NCI-H446 treated with DMSO at 0.1 percent for 48 hours (cell line): ENCODE measurements at regions not wholly inside any gene's neighbourhood (a gene's known extent, or its start where the extent isn't known, plus 50 kb on each side); places are given as distances from the start of the nearest gene placed in this dataset.
"Not testable (repeated sequence)": the region's sequence is repeated elsewhere in the genome, so short reads cannot be mapped to it uniquely, and the experiment has no call there.

Source experiments
- DNase-seq: peaks from one replicate; lab custom pipeline; 2025; lab: John Stamatoyannopoulos, UW

DNA sequence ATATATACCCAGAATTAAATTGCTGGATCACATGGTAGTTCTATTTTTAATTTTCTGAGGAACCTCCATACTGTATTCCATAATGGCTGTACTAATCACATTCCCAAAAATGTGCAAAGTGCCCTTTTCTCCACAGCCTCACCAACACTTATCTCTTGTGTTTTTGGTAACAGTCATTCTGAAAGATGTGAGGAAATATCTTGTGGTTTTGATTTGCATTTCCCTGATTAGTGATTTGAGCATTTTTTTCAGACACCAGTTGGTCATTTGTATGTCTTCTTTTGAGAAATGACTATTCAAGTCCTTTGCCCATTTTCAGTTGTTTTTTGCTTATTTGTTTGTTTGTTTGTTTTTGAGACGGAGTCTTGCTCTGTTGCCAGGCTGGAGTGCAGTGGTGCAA lies 98.1 kb upstream of the SIMC1 start:
- not testable (repeated sequence) for DNase-seq

GRCh38 chr5:176144508-176144907 lies 93.7 kb upstream of the SIMC1 start:
- no peak for DNase-seq

DNA sequence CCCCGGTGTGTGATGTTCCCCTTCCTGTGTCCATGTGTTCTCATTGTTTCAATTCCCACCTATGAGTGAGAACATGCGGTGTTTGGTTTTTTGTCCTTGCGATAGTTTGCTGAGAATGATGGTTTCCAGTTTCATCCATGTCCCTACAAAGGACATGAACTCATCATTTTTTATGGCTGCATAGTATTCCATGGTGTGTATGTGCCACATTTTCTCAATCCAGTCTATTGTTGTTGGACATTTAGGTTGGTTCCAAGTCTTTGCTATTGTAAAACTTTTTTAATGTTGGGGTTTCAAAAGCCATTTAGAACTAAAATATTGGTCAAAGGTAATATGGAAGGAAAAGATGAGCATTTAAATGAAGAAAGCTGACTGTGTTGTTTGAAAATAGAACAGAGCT lies 88.3 kb upstream of the SIMC1 start:
- not testable (repeated sequence) for DNase-seq

GRCh38 chr5:176151281-176151680 lies 86.9 kb upstream of the SIMC1 start:
- no peak for DNase-seq

- DNase-seq, result no peak
Observed at GRCh38 chr5:176152191-176152929, 85.9 kb upstream of the SIMC1 start.

DNA sequence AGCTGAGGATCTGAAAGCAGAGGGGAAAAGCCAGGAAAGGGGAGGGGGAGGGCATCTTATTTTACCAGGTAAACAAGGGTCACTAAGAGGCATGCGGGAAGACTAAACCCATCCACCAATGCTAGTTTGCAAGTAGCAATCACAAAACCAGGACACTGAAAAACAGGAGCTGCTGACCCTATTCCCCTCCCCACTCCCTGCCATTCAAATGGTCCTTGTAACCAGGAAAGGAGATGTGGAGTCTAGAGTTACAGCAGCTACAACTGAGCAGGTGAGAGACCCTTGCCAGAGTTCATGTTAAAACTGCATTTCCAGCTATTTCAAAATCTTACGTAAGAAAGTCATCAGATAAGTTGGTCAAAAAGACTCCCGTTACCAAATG lies 85.3 kb upstream of the SIMC1 start:
- no peak for DNase-seq

DNA sequence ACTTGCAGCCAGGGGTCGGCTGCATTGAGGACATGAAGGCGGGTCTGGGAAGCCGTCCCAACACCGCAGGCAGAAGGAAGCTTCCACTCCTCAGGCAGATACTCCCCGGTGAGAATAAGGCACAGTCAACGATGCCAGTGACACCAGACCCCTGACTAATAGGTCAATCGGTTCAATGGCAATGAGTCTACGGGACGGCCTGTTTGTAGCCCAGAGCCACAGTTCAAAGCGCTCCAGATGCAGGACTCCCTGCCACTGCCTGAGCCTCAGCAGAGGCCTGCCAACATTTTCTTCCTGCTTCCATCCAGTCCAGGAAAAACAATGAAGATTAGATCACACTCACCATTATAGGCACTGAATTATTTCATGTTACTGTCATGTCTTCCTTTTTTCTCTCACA lies 84.5 kb upstream of the SIMC1 start:
- DNase-seq, result no peak

- no peak for DNase-seq
Observed at GRCh38 chr5:176154821-176155220, 83.4 kb upstream of the SIMC1 start.

- DNase-seq, result no peak
Observed at GRCh38 chr5:176155922-176156359, 82.3 kb upstream of the SIMC1 start.

DNA sequence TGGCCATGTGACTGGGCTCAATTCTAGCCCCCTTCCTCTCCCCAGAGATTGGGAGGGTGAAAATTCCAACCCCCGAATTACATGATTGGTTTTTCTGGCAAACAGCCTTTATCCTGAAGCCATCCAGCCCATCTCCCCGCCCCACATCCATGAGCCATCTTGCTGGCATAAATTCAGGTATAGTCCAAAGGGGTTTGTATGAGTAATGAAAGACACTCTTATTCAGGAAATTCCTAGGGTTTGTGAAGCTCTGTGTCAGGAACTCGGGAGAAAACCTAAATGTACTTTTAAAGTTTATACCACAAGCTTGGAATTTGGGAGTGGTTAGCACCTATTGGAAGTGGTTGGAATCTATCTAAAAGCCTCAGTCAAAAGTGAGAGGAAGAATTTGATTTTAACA lies 80.6 kb upstream of the SIMC1 start:
- DNase-seq, result no peak

DNA sequence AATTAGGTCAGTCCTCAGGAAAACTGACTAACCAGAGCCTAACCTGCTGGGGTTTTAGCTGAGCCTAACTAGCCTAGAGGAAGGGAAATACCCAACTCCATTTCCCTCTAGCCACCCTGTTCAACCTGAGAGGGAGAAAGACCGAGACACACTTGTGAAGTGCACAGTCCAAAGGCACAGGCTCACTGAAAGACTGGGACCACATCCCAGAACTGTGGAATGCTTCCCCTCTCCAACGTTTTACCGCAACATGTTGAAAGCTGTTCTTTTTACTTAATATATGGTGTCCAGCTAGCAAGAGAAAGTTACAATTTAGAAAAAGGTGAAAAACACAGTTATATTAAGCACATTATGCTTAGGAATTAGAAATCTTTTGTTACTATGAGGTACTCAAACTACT lies 76.8 kb upstream of the SIMC1 start:
- DNase-seq, result no peak

GRCh38 chr5:176162198-176162597 lies 76.0 kb upstream of the SIMC1 start:
- peak; percentile 69 for DNase-seq

DNA sequence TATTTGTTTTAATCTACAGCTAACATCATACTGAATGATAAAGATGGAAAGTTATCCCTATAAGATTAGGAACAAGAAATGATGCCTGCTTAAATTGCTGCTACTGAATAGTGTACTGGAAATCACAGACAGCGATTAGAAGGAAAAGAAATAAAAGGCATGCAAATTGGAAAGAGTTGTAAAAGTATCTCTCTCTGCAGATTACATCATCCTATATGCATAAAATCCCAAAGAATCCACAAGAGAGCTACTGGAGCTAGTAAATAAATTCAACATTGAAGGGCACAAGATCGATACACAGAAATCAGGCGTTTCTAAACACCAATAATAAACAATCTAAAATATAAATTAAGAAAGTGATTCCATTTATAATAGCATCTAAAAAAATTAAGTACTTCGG lies 75.3 kb upstream of the SIMC1 start:
- no peak for DNase-seq

GRCh38 chr5:176166427-176166826 lies 71.8 kb upstream of the SIMC1 start:
- no peak for DNase-seq

DNA sequence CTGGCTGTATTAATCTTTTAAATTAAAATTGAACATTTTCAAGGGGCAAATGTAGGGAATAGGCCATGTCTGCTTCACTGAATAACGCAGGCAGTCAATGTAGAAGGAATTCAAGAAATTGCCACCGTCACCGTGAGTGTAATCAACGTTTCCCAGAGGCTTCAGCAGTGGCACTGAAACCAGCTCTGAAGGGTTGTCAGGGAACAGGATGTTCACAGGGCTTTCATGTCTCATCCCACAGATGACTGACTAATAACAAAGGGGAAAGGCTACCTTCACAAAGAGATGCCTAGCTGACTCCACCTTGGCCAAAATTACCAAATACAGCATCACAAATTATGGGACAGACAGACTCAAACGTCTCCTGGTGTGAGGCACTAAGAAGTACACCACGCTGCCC lies 70.4 kb upstream of the SIMC1 start:
- DNase-seq, result no peak

GRCh38 chr5:176169393-176170063 lies 68.7 kb upstream of the SIMC1 start:
- DNase-seq, result no peak

DNA sequence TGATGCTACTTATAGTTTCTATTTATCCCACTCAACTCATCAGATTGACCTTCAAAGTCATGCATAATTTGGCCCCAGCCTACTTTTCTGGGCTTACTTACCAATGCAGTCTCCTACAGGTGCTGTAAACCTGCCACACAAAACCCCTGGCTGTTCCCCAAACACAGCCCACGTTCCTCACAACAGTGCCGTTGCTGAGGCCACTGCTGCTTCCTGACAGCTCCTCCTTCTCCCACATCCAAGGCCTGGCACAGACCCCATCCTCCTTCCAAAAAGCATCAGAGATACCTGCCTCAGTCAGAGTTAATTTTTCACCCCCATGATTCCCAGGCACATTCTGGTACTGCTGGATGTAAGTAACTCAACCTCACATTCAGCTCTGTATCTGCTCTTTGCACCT lies 68.1 kb upstream of the SIMC1 start:
- DNase-seq, result no peak

DNA sequence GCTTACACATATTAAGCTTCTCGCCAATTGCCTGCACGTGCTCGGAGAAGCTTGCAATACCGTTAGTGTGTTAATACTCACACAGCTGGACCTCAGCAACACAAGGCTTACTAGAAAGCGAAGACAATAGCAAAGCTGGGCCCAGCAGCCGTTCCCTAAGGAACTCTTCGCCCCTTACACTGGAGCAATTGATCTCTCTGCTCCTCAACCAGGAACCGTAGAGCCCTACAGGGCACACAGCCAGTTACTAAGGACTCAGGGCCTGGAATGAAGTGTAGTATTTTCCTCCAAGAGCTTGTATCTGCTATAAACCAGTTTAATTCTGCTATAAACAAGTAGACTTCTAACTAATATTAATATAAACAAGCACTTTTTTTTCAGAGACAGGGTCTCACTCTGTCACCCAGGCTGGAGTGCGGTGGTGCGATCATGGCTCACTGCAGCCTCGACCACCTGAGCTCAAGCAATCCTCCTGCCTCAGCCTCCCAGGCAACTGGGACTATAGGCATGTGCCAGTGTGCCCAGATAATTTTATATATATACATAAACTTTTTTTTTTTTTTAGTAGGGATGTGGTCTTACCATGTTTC lies 67.0 kb upstream of the SIMC1 start:
- DNase-seq, result no peak

DNA sequence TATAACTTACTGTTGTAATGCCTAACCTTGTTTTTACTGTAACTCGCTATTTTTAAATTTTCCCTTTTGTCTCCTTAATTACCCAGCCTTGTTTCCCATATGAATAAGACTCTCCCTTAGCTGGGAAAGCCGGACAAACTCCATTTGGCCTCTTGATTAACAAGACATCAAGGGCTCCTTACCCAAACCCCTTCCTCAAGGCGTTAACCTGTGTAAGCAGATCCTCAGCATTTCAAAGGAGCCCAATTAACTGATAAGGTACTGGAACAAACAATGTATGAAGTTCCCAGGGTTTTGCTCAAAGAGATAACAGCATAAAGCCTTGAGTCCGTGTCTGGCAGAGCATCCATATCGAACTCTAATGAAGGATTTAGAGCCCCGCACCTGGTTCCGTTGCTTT lies 66.0 kb upstream of the SIMC1 start:
- DNase-seq, result no peak

DNA sequence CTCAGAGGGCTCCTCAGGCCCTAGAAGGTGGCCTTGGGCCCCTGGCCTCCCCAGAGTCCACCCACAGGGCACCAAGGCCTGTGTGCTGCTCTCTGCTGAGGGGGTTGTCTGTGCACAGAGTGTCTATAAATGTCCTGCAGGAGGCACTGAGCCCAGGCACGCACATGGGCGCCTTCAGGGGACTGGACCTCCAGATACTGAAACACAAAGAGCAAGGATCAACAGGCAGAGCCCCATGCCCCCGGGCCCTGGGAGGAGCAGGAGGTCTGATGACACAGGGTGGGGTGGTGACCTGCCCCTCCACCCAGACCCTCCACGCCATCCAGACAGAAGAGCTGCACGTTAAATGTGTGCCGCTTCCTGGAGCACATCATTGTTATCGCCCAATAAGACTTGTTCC lies 64.6 kb upstream of the SIMC1 start:
- no peak for DNase-seq

DNA sequence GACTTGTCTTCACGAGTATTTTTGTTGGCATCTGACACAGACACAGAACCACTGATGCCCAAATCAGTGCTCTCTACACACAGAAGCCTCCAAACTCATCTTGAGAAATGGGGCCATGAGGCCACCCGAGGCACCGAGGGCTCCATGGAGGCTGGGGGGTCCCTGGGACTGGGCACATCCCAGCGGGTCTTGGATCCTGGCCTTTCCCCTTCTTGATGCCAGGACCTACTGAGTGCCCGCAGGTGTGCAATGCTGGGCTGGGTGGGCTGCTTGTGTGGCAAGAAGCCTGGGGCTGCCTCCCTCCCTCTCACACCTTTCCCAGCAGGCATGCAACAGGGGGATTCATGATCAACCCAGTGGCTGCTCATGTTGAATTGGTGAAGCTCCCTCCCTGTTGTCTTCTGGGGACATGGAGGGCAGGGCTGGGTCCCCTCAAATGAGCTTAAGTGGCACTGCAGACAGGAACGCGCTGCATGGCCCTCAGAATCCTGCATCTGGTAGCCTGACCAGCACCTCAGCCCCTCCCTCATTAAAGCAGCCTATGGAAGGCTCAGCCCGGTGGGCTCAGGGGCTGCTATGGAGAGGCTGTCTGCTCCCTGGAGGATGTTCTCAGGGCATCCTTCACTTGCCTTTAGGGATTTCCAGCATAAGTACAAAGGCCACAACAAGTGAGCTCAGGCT lies 63.7 kb upstream of the SIMC1 start:
- DNase-seq, result no peak

DNA sequence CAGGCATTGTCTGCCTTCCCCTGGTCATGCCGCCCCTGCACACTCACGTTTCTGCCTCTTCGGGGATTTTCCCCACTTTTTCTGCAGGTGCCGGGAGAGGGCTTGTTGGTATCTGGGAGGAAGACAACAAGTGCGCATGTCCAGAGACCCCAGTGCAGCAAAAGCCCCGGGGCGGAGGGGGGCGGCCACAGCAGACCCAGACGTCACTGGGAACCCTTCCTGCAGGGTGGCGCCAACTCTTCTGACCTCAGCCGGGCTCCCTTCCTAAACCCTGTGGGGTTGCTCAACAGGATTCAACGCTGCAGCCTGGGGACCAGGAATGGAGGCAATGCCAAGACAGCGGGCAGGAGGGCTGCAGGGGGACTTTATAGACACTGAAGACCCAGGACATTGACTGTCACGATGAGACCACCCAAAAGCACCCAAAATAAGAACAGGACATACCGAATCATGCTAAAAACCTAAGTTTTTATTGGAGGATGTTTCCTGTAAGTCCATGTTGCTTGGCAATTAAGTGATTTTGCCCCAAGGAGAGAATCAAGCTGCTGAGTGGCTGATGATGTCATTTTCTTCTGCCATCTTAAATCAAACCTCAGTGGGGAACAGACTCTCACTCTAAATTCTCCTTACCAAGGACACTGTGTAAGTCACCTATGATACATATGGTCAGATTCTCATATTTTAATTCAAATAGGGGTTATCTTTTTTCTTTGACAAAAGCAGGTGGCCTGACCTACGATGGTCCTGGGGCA lies 62.9 kb upstream of the SIMC1 start:
- DNase-seq, result no peak
